Fibroblast of pulmonary artery (primary cell): ENCODE measurements at regions not wholly inside any gene's neighbourhood (a gene's known extent, or its start where the extent isn't known, plus 50 kb on each side); places are given as distances from the start of the nearest gene placed in this dataset.
"Not testable (repeated sequence)": the region's sequence is repeated elsewhere in the genome, so short reads cannot be mapped to it uniquely, and the experiment has no call there.

ENCODE experiments used
- DNase-seq: peaks from one replicate; pipeline ENCODE4 v3.0.0-alpha.2; 2010; ENCODE audit warnings: low read depth
- H3K4me3 ChIP-seq: replicated peaks from 2 replicates; pipeline ENCODE4 v1.5.1; 2011; ENCODE audit warnings: low read depth, mild to moderate bottlenecking, control low read depth, low read length, moderate library complexity

GRCh38 chr1:148432318-148432717 lies 50.8 kb downstream of the PPIAL4G start:
- H3K4me3 ChIP-seq, result not testable (repeated sequence)
- DNase-seq, result peak; percentile 6

GRCh38 chr1:148429856-148430255 lies 53.2 kb downstream of the PPIAL4G start:
- not testable (repeated sequence) for DNase-seq

GRCh38 chr1:148426940-148427611 lies 56.0 kb downstream of the PPIAL4G start:
- H3K4me3 ChIP-seq, result not testable (repeated sequence)
- DNase-seq, result peak; percentile 9

More at GRCh38 chr1:148429856-148430255, 53.2 kb downstream of the PPIAL4G start:
- not testable (repeated sequence) for H3K4me3 ChIP-seq

- H3K4me3 ChIP-seq, DNase-seq: not testable (repeated sequence)
These were observed 56.7 kb downstream of the PPIAL4G start for GRCh38 chr1:148426385-148426784.

GRCh38 chr1:148424143-148425003 lies 58.7 kb downstream of the PPIAL4G start:
- DNase-seq, result peak; percentile 73
- H3K4me3 ChIP-seq, result not testable (repeated sequence)

GRCh38 chr1:148422921-148423320 lies 60.2 kb downstream of the PPIAL4G start:
- not testable (repeated sequence) for DNase-seq, H3K4me3 ChIP-seq

- H3K4me3 ChIP-seq, result not testable (repeated sequence)
These were observed 65.9 kb downstream of the PPIAL4G start for GRCh38 chr1:148417241-148417640.

GRCh38 chr1:148413385-148413784 lies 69.7 kb downstream of the PPIAL4G start:
- DNase-seq, H3K4me3 ChIP-seq: not testable (repeated sequence)

More at GRCh38 chr1:148417241-148417640, 65.9 kb downstream of the PPIAL4G start:
- DNase-seq, result not testable (repeated sequence)

GRCh38 chr1:148404786-148405568 lies 78.1 kb downstream of the PPIAL4G start:
- DNase-seq, result not testable (repeated sequence)

GRCh38 chr1:148403925-148404324 lies 79.2 kb downstream of the PPIAL4G start:
- not testable (repeated sequence) for H3K4me3 ChIP-seq, DNase-seq

More at GRCh38 chr1:148404786-148405568, 78.1 kb downstream of the PPIAL4G start:
- not testable (repeated sequence) for H3K4me3 ChIP-seq

- peak overlapping the region; percentile 65 for H3K4me3 ChIP-seq
- DNase-seq, result not testable (repeated sequence)
These were observed 80.0 kb downstream of the PPIAL4G start for GRCh38 chr1:148403085-148403456.

- DNase-seq, result peak; percentile 55
- H3K4me3 ChIP-seq, result peak overlapping the region; percentile 65
These were observed 80.7 kb downstream of the PPIAL4G start for GRCh38 chr1:148402152-148403084.

- not testable (repeated sequence) for DNase-seq, H3K4me3 ChIP-seq
These were observed 85.6 kb downstream of the PPIAL4G start for GRCh38 chr1:148397516-148397915.

- DNase-seq, result not testable (repeated sequence)
These were observed 90.6 kb downstream of the PPIAL4G start for GRCh38 chr1:148392505-148392904.

GRCh38 chr1:148391323-148391722 lies 91.8 kb downstream of the PPIAL4G start:
- H3K4me3 ChIP-seq, DNase-seq: not testable (repeated sequence)

More at GRCh38 chr1:148392505-148392904, 90.6 kb downstream of the PPIAL4G start:
- not testable (repeated sequence) for H3K4me3 ChIP-seq
